K562 (cell line): ENCODE measurements at regions not wholly inside any gene's neighbourhood (a gene's known extent, or its start where the extent isn't known, plus 50 kb on each side); places are given as distances from the start of the nearest gene placed in this dataset.

ENCODE experiments used
- ATAC-seq: fragments of 200-7000 bp; cut with Tn5 transposase; 3 replicates; pipeline ENCODE4 v1.9.1; 2020; ENCODE audit warnings: moderate library complexity
- BruUV-seq: library from RNA; stranded (reverse); fragments of 400-500 nt; replicated peaks from 2 replicates; lab custom pipeline; 2021; lab: Mats Ljungman, UMichigan
- CTCF ChIA-PET: fragments of 300-600 bp; formaldehyde crosslinking; extraction: SDS; loops from one replicate; lab custom pipeline; 2021; ENCODE audit warnings: low intra/inter-chr PET ratio; lab: Yijun Ruan, JAX
- POLR2A ChIA-PET: fragments of 300-600, 350-650 bp; sonication (Branson Sonifier 250); formaldehyde crosslinking; extraction: SDS; loops from one replicate; lab custom pipeline; 2021; ENCODE audit warnings: antibody characterized with exemption, inconsistent platforms; lab: Yijun Ruan, JAX
- DNase-seq, 4 experiments: peaks; one replicate each; pipeline versions ENCODE4 v3.0.0 to v3.0.0-alpha.2; 2011 to 2018; ENCODE audit warnings: low spot score in 3 of 4, mixed read lengths in 3 of 4; ENCODE audit errors: extremely low read depth in 1 of 4
- FAIRE-seq: peaks from 2 replicates; lab custom pipeline; 2011; peaks lifted over from hg19 to GRCh38; lab: Jason Lieb, UNC
- H2AFZ ChIP-seq: 2 replicates; pipeline ENCODE4 v1.6.0; 2011; ENCODE audit warnings: low read depth, low read length, control low read depth, inconsistent platforms
- H3K27ac ChIP-seq: fragments of 200-600 bp; 3 replicates; pipeline ENCODE4 v1.8.0; 2011; ENCODE audit warnings: low read depth, mild to moderate bottlenecking, control low read depth, inconsistent platforms, low read length, moderate library complexity, mixed read lengths; ENCODE audit errors: extremely low read depth
- H3K27me3 ChIP-seq, 2 experiments: fragments of 300-600 bp in 1 of 2; 2 replicates in 1 of 2; 3 replicates in 1 of 2; pipeline versions ENCODE4 v1.6.0 to v1.8.0; 2011; ENCODE audit warnings: inconsistent platforms in 2 of 2, low read length in 2 of 2, mild to moderate bottlenecking in 1 of 2, mixed read lengths in 1 of 2, moderate library complexity in 1 of 2; ENCODE audit not compliant: control insufficient read depth in 2 of 2, insufficient read depth in 2 of 2
- H3K36me3 ChIP-seq: fragments of 300-600 bp; 3 replicates; pipeline ENCODE4 v1.8.0; 2011; ENCODE audit warnings: mild to moderate bottlenecking, low read length, inconsistent platforms; ENCODE audit not compliant: control insufficient read depth, insufficient read depth
- H3K4me1 ChIP-seq, 2 experiments: fragments of 200-600 bp in 1 of 2; replicated peaks in 1 of 2; 2 replicates in 1 of 2; 3 replicates in 1 of 2; pipeline versions ENCODE4 v1.5.1 to v1.8.0; 2011; ENCODE audit warnings: inconsistent platforms in 2 of 2, low read length in 2 of 2, mild to moderate bottlenecking in 1 of 2, mixed read lengths in 1 of 2, moderate library complexity in 1 of 2; ENCODE audit not compliant: control insufficient read depth in 2 of 2, insufficient read depth in 2 of 2
- H3K4me2 ChIP-seq: 2 replicates; pipeline ENCODE4 v1.6.1; 2011; ENCODE audit warnings: low read length, control low read depth, inconsistent platforms, mixed read lengths; ENCODE audit not compliant: insufficient read depth
- H3K4me3 ChIP-seq: fragments of 200-600 bp; sonication (generic), shearing (Covaris generic); 2 replicates; pipeline ENCODE4 v1.5.1; 2016; ENCODE audit warnings: control low read depth, inconsistent platforms
- H3K79me2 ChIP-seq: fragments of 200-600 bp; 3 replicates; pipeline ENCODE4 v1.8.0; 2011; ENCODE audit warnings: low read length, inconsistent platforms; ENCODE audit not compliant: control insufficient read depth, insufficient read depth
- H3K9ac ChIP-seq, 2 experiments: 2 replicates each; pipeline versions ENCODE4 v1.6.0 to v1.6.1; 2011; ENCODE audit warnings: low read depth in 2 of 2, low read length in 2 of 2, control low read depth in 1 of 2, inconsistent platforms in 1 of 2, mild to moderate bottlenecking in 1 of 2, mixed read lengths in 1 of 2; ENCODE audit not compliant: insufficient read depth in 1 of 2
- H3K9me1 ChIP-seq: one replicate; pipeline ENCODE4 v1.6.0; 2011; ENCODE audit warnings: inconsistent platforms, mild to moderate bottlenecking, low read length, moderate library complexity; ENCODE audit not compliant: control insufficient read depth, insufficient read depth
- H3K9me3 ChIP-seq: replicated peaks from 2 replicates; pipeline ENCODE4 v1.5.1; 2011; ENCODE audit warnings: low read depth, low read length, inconsistent platforms; ENCODE audit not compliant: control insufficient read depth, insufficient read depth
- H4K20me1 ChIP-seq: replicated peaks from 2 replicates; pipeline ENCODE4 v1.6.1; 2011; ENCODE audit warnings: low read length, inconsistent platforms, mixed read lengths; ENCODE audit not compliant: control insufficient read depth, insufficient read depth
- CTCFL ChIP-seq: IDR thresholded peaks from 2 replicates; pipeline ENCODE4 v1.6.1; 2011; ENCODE audit warnings: borderline replicate concordance, low read depth, mild to moderate bottlenecking, moderate library complexity, low read length; ENCODE audit not compliant: insufficient read depth, poor library complexity, severe bottlenecking
- GABPA ChIP-seq: fragments of 200-800 bp; sonication (Bioruptor generic); conservative IDR thresholded peaks from 2 replicates; pipeline ENCODE4 v1.6.1; 2016; ENCODE audit warnings: low read depth, missing genetic modification characterization, missing compliant biosample characterization
- HES1 ChIP-seq: fragments of 450-650 bp; IDR thresholded peaks from 2 replicates; pipeline ENCODE4 v1.6.1; 2016; ENCODE audit warnings: low read depth, mild to moderate bottlenecking, moderate library complexity
- HIVEP1 ChIP-seq: fragments of 250-450 bp; sonication (Bioruptor Pico); IDR thresholded peaks from 2 replicates; pipeline ENCODE4 v1.4.0; 2020; ENCODE audit warnings: mild to moderate bottlenecking
- PHB ChIP-seq: fragments of 250-450 bp; sonication (Bioruptor Pico); IDR thresholded peaks from 2 replicates; pipeline ENCODE4 v1.5.0; 2021
- XRCC3 ChIP-seq: fragments of 450-650 bp; IDR thresholded peaks from 2 replicates; pipeline ENCODE4 v1.6.1; 2017; ENCODE audit warnings: mild to moderate bottlenecking, moderate library complexity
- ZNF174 ChIP-seq: fragments of 250-450 bp; sonication (Bioruptor Pico); IDR thresholded peaks from 2 replicates; pipeline ENCODE4 v1.4.0; 2020; ENCODE audit warnings: mild to moderate bottlenecking
- in situ Hi-C: fragments of 300-500 bp; cut with MboI; formaldehyde crosslinking; loops from 4 replicates; pipeline ENCODE4 v1.15.0; 2018; ENCODE audit warnings: inconsistent platforms, mixed read lengths
- intact Hi-C: fragments of 100-400 bp; cut with micrococcal nuclease; formaldehyde crosslinking; loops from 2 replicates; pipeline ENCODE4 v1.14.2; 2022
- TF ChIP-seq, protein P1 (sequence below): fragments of 450-650 bp; formaldehyde crosslinking; IDR thresholded peaks from 2 replicates; pipeline ENCODE4 v1.4.0; 2020; ENCODE audit warnings: mild to moderate bottlenecking
- TF ChIP-seq, protein P2 (sequence below): fragments of 250-450 bp; sonication (Bioruptor Pico); IDR thresholded peaks from 2 replicates; pipeline ENCODE4 v1.8.0; 2022; ENCODE audit warnings: moderate library complexity, mild to moderate bottlenecking, inconsistent platforms
- TF ChIP-seq, protein P3 (sequence below): fragments of 200-800 bp; sonication (Bioruptor generic); IDR thresholded peaks from 2 replicates; pipeline ENCODE4 v1.6.1; 2016; ENCODE audit warnings: missing genetic modification characterization, missing compliant biosample characterization
- TF ChIP-seq, protein P4 (sequence below): sonication (generic); formaldehyde crosslinking; IDR thresholded peaks from 2 replicates; pipeline ENCODE4 v1.8.1; 2022; ENCODE audit warnings: missing genetic modification reagents

DNA sequence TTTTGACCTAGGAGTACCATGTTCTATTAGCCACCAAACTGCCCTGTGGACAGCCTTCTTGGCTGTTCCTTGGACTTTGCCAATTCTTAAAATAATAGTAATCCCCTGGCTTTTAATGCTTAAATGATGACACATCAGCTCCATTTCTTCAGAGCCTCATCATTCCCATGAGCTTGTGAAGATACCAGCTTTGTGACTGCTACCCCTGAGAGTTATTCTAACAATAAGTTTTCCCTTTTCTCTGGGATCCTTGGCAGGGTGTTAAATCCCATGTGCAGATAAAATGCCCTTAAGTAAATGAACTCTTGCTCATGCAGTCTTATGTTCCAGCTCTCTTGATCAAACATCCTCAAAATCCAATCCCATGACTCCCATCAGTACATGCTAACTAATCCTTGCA is 415.3 kb downstream of the CETN3 start:
- ChIA-PET POLR2A (no interaction called here), CTCF (no interaction called here)
- Histone ChIP-seq H3K79me2 (no peaks in the 10 kb centered on the region), H3K9me1 (no peaks in the 10 kb centered on the region), H3K4me1 (no peaks in the 10 kb centered on the region), H3K9ac (no peak overlapping the region), H2AFZ (no peak overlapping the region), H3K27ac (no peak overlapping the region), H3K9me3 (no peaks in the 10 kb centered on the region), H3K4me3 (no peak overlapping the region), H4K20me1 (no peaks in the 10 kb centered on the region), H3K27me3 (no peaks in the 10 kb centered on the region), H3K4me2 (no peak overlapping the region), H3K36me3 (no peaks in the 10 kb centered on the region)
- intact Hi-C loops = no loop called here
- in situ Hi-C loops = no loop called here
- no TSS peak for BruUV-seq
- DNase-seq (no peak), ATAC-seq (no peak), FAIRE-seq (no peak)
- TF ChIP-seq ZNF174 (CRISPR knock-in tag) (no peak), CTCFL (no peak), HES1 (no peak), GABPA (tag) (no peak), PHB (CRISPR knock-in tag) (no peak), HIVEP1 (CRISPR knock-in tag) (no peak), XRCC3 (no peak)
- TF ChIP-seq, protein P1, sequence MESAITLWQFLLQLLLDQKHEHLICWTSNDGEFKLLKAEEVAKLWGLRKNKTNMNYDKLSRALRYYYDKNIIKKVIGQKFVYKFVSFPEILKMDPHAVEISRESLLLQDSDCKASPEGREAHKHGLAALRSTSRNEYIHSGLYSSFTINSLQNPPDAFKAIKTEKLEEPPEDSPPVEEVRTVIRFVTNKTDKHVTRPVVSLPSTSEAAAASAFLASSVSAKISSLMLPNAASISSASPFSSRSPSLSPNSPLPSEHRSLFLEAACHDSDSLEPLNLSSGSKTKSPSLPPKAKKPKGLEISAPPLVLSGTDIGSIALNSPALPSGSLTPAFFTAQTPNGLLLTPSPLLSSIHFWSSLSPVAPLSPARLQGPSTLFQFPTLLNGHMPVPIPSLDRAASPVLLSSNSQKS (CRISPR knock-in tag) = no peak
- TF ChIP-seq, protein P2, sequence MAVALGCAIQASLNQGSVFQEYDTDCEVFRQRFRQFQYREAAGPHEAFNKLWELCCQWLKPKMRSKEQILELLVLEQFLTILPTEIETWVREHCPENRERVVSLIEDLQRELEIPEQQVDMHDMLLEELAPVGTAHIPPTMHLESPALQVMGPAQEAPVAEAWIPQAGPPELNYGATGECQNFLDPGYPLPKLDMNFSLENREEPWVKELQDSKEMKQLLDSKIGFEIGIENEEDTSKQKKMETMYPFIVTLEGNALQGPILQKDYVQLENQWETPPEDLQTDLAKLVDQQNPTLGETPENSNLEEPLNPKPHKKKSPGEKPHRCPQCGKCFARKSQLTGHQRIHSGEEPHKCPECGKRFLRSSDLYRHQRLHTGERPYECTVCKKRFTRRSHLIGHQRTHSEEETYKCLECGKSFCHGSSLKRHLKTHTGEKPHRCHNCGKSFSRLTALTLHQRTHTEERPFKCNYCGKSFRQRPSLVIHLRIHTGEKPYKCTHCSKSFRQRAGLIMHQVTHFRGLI (CRISPR knock-in tag) = no peak
- TF ChIP-seq, protein P3, sequence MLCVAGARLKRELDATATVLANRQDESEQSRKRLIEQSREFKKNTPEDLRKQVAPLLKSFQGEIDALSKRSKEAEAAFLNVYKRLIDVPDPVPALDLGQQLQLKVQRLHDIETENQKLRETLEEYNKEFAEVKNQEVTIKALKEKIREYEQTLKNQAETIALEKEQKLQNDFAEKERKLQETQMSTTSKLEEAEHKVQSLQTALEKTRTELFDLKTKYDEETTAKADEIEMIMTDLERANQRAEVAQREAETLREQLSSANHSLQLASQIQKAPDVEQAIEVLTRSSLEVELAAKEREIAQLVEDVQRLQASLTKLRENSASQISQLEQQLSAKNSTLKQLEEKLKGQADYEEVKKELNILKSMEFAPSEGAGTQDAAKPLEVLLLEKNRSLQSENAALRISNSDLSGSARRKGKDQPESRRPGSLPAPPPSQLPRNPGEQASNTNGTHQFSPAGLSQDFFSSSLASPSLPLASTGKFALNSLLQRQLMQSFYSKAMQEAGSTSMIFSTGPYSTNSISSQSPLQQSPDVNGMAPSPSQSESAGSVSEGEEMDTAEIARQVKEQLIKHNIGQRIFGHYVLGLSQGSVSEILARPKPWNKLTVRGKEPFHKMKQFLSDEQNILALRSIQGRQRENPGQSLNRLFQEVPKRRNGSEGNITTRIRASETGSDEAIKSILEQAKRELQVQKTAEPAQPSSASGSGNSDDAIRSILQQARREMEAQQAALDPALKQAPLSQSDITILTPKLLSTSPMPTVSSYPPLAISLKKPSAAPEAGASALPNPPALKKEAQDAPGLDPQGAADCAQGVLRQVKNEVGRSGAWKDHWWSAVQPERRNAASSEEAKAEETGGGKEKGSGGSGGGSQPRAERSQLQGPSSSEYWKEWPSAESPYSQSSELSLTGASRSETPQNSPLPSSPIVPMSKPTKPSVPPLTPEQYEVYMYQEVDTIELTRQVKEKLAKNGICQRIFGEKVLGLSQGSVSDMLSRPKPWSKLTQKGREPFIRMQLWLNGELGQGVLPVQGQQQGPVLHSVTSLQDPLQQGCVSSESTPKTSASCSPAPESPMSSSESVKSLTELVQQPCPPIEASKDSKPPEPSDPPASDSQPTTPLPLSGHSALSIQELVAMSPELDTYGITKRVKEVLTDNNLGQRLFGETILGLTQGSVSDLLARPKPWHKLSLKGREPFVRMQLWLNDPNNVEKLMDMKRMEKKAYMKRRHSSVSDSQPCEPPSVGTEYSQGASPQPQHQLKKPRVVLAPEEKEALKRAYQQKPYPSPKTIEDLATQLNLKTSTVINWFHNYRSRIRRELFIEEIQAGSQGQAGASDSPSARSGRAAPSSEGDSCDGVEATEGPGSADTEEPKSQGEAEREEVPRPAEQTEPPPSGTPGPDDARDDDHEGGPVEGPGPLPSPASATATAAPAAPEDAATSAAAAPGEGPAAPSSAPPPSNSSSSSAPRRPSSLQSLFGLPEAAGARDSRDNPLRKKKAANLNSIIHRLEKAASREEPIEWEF = no peak
- TF ChIP-seq, protein P4, sequence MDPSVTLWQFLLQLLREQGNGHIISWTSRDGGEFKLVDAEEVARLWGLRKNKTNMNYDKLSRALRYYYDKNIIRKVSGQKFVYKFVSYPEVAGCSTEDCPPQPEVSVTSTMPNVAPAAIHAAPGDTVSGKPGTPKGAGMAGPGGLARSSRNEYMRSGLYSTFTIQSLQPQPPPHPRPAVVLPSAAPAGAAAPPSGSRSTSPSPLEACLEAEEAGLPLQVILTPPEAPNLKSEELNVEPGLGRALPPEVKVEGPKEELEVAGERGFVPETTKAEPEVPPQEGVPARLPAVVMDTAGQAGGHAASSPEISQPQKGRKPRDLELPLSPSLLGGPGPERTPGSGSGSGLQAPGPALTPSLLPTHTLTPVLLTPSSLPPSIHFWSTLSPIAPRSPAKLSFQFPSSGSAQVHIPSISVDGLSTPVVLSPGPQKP (CRISPR knock-in tag) = no peak
